ENCODE measurements at regions not wholly inside any gene's neighbourhood (a gene's known extent, or its start where the extent isn't known, plus 50 kb on each side); places are given as distances from the start of the nearest gene placed in this dataset.
"Not testable (repeated sequence)": the region's sequence is repeated elsewhere in the genome, so short reads cannot be mapped to it uniquely, and the experiment has no call there.

DNA sequence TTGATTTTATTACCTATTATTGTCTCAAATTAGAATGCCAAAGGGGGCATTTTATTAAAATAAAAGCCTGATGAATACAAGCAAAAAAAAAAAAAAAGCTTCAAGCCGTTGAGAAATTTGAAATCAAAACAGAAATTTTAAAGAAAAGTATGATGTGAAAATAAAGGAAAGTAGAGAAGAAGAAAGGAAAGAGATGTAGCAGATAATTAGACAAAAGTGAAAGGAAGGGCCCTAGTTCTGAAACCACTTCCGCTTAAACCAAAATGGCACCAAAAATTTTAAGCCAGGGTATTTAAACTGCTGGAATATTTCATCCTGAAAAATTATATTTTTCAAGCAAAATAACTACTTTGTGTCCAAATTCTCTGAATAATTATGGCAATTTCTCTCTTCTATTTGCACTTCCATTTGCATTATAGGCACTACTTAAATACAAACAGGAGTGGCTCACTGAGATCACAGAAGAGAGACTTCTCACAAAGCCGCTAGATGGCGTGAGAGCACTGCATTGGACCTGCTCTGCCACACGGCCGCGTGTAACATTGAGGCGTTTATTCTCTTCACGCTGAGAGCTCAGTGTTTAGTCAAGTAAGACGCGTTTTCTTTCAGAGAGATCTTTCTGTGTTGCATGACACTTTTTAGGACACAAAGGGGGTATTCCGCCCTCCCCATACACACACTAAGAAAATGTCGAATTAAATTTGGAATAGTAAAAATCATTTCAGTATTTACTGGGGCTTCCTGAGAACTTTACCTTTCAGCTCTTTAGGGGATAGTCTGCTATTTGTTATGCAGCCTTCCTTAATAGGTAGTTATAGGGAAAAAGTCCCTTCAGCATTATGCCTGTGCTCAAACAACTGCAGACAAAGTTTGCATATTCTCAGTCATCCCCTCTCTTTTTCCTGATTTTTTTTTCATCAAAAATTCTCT is 368.4 kb upstream of the CCNH start:
- Mint-ChIP-seq H3K27ac (no peak overlapping the region), H3K4me1 (no peaks in the 10 kb centered on the region), H3K4me3 (no peak overlapping the region), H3K27me3 (peaks cover 18% of the 10 kb centered on the region), H3K9me3 (ENCODE audit: low read depth) (no peaks in the 10 kb centered on the region), H3K36me3 (ENCODE audit: low read depth) (no peaks in the 10 kb centered on the region)
- ATAC-seq (peak; percentile 96), DNase-seq (peak; percentile 88)
- intact Hi-C loops (cut with DNase I, micrococcal nuclease) = loop anchor here (1.0 to 5.0 kb wide), 4 partner anchors 360 to 910 kb away; no protein-coding TSS in a partner anchor
- POLR2A ChIA-PET = interaction anchor here (0.6 to 0.7 kb wide), 2 partner anchors 180 to 333 kb away, joined by 3 read pairs; no protein-coding TSS in a partner anchor
- CTCF ChIA-PET = interaction anchor here (0.5 to 4.3 kb wide), 33 partner anchors 9 to 947 kb away, joined by 3 to 59 read pairs (median 4); partner anchors contain the start of gene CCNH

GRCh38 chr5:87778876-87779275 is 366.1 kb upstream of the CCNH start:
- no peak for ATAC-seq
- POLR2A ChIA-PET = no interaction called here
- Mint-ChIP-seq H3K4me3 (no peak overlapping the region), H3K36me3 (ENCODE audit: low read depth) (no peaks in the 10 kb centered on the region), H3K4me1 (no peaks in the 10 kb centered on the region), H3K27ac (no peak overlapping the region), H3K27me3 (peaks cover 17% of the 10 kb centered on the region), H3K9me3 (ENCODE audit: low read depth) (no peaks in the 10 kb centered on the region)
- CTCF ChIA-PET = interaction anchor here (0.9 to 2.0 kb wide), 4 partner anchors 9 to 949 kb away, joined by 5 to 7 read pairs (median 6); no protein-coding TSS in a partner anchor
- intact Hi-C loops (cut with DNase I, micrococcal nuclease) = no loop called here
- no peak for DNase-seq

DNA sequence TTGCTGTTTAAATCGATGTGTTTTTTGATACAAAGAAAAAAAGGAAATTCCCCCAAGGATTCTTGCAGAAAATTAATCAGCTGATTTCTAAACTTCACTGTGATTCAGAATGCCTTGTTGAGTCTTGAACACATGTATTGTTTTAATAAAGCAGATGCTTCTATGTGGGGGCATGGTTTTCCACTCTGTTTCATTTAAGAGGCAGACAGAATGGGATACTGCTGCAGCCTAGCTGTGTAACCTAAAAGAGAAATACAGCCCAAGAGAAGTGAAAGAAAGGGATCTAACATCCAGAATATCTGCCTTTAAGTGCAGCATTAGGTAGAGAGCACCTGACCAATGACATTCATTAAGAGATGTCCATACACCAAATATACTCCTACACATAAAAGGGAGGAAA is 365.1 kb upstream of the CCNH start:
- Mint-ChIP-seq H3K27me3 (peaks cover 17% of the 10 kb centered on the region), H3K4me3 (no peak overlapping the region), H3K9me3 (ENCODE audit: low read depth) (no peaks in the 10 kb centered on the region), H3K4me1 (no peaks in the 10 kb centered on the region), H3K36me3 (ENCODE audit: low read depth) (no peaks in the 10 kb centered on the region), H3K27ac (no peak overlapping the region)
- DNase-seq = no peak
- ChIA-PET CTCF (interaction anchor here (1.3 to 2.0 kb wide), 3 partner anchors 8 to 913 kb away, joined by 5 to 7 read pairs (median 7); no protein-coding TSS in a partner anchor), POLR2A (no interaction called here)
- intact Hi-C loops (cut with DNase I, micrococcal nuclease) = no loop called here
- no peak for ATAC-seq

DNA sequence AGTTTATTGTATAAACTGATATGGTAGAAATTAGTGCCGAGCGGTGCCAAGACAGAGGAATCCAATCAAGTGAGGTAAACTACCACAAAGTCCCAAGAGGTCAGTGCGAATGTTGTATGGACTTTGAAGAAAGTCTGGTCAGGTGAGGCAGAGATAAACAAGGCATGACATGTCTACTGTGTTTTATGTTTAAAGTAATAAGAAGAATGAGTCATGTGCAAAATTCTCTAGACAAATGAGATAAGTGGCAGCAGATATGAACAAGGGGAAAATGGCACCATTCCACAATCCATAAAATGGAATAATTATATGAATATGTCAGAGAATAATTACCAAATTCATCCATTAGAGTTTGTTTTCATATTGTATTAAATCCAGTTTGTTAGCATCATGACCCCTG is 364.1 kb upstream of the CCNH start:
- no peaks in the 10 kb centered on the region for H3K36me3 Mint-ChIP-seq (ENCODE audit: low read depth)
- H3K27ac Mint-ChIP-seq = no peak overlapping the region
- ChIA-PET POLR2A (no interaction called here), CTCF (no interaction called here)
- peaks cover 15% of the 10 kb centered on the region for H3K27me3 Mint-ChIP-seq
- ATAC-seq (no peak), DNase-seq (no peak)
- H3K9me3 Mint-ChIP-seq (ENCODE audit: low read depth) = no peaks in the 10 kb centered on the region
- H3K4me1 Mint-ChIP-seq = no peaks in the 10 kb centered on the region
- no peak overlapping the region for H3K4me3 Mint-ChIP-seq
- intact Hi-C loops (cut with DNase I, micrococcal nuclease) = no loop called here

DNA sequence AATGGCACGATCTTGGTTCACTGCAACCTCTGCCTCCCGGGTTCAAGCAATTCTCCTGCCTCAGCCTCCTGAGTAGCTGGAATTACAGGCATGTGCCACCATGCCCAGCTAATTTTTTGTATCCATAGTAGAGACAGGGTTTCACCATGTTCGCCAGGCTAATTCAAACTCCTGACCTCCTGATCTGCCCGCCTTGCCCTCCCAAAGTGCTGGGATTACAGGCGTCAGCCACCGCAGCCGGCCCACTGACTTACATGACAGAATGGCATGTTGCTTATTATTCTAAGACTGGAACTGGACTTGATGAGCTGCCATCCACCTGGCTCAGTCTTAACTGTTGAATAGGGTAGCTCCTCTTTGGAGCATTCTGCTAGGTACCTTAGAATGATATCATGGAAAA is 363.6 kb upstream of the CCNH start:
- H3K9me3 Mint-ChIP-seq (ENCODE audit: low read depth); H3K36me3 Mint-ChIP-seq (ENCODE audit: low read depth); ATAC-seq; intact Hi-C loops (cut with DNase I, micrococcal nuclease); H3K4me1 Mint-ChIP-seq; H3K4me3 Mint-ChIP-seq; DNase-seq; H3K27ac Mint-ChIP-seq; CTCF ChIA-PET; POLR2A ChIA-PET: not testable (repeated sequence)
- peaks cover 15% of the 10 kb centered on the region for H3K27me3 Mint-ChIP-seq

GRCh38 chr5:87775228-87775627 is 362.5 kb upstream of the CCNH start:
- DNase-seq (no peak), ATAC-seq (no peak)
- Mint-ChIP-seq H3K27me3 (peaks cover 15% of the 10 kb centered on the region), H3K27ac (no peak overlapping the region), H3K4me3 (no peak overlapping the region), H3K36me3 (ENCODE audit: low read depth) (no peaks in the 10 kb centered on the region), H3K9me3 (ENCODE audit: low read depth) (no peaks in the 10 kb centered on the region), H3K4me1 (no peaks in the 10 kb centered on the region)
- POLR2A ChIA-PET = no interaction called here
- CTCF ChIA-PET = interaction anchor here (1.3 kb wide), 1 partner anchor 916 kb away, joined by 3 read pairs; no protein-coding TSS in a partner anchor
- intact Hi-C loops (cut with DNase I, micrococcal nuclease) = no loop called here

GRCh38 chr5:87774804-87775203 is 362.1 kb upstream of the CCNH start:
- H3K36me3 Mint-ChIP-seq (ENCODE audit: low read depth) = no peaks in the 10 kb centered on the region
- H3K4me1 Mint-ChIP-seq = no peaks in the 10 kb centered on the region
- no peaks in the 10 kb centered on the region for H3K9me3 Mint-ChIP-seq (ENCODE audit: low read depth)
- no peak for DNase-seq
- ChIA-PET CTCF (interaction anchor here (1.3 kb wide), 1 partner anchor 916 kb away, joined by 3 read pairs; no protein-coding TSS in a partner anchor), POLR2A (no interaction called here)
- intact Hi-C loops (cut with DNase I, micrococcal nuclease) = no loop called here
- ATAC-seq = no peak
- peaks cover 15% of the 10 kb centered on the region for H3K27me3 Mint-ChIP-seq
- no peak overlapping the region for H3K27ac Mint-ChIP-seq
- H3K4me3 Mint-ChIP-seq = no peak overlapping the region

DNA sequence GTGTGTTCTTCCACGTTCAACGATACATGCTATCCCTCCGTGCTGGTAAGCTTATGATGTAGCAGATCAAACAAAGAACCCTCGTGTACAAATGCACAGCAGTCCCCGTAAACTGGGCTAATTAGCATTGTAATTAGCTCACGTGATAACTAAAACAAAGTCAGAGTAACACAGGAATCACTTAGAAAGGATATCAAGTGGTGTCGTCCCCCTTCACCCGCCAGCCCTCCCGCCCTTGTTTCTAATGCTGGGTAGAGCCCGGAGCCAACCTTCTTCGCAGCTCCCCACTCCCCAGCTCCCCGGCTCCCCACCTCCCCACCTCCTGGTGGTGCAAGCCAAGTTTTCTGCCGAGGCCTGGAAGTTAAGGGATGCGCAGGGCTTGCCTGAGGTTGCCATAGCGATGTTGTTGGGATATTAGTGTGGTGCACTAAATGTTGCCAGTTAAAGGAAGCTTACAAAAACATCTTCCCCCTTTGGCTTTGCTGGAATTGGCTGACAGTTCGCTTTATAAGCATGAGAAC is 357.9 kb upstream of the CCNH start:
- no peaks in the 10 kb centered on the region for H3K36me3 Mint-ChIP-seq (ENCODE audit: low read depth)
- DNase-seq = no peak
- no peak for ATAC-seq
- intact Hi-C loops (cut with DNase I, micrococcal nuclease) = no loop called here
- no peak overlapping the region for H3K27ac Mint-ChIP-seq
- H3K9me3 Mint-ChIP-seq (ENCODE audit: low read depth) = no peaks in the 10 kb centered on the region
- ChIA-PET POLR2A (no interaction called here), CTCF (interaction anchor here (1.2 to 2.4 kb wide), 2 partner anchors 10 to 920 kb away, joined by 6 to 8 read pairs; no protein-coding TSS in a partner anchor)
- no peak overlapping the region for H3K4me3 Mint-ChIP-seq
- H3K27me3 Mint-ChIP-seq = peaks cover 16% of the 10 kb centered on the region
- no peaks in the 10 kb centered on the region for H3K4me1 Mint-ChIP-seq

DNA sequence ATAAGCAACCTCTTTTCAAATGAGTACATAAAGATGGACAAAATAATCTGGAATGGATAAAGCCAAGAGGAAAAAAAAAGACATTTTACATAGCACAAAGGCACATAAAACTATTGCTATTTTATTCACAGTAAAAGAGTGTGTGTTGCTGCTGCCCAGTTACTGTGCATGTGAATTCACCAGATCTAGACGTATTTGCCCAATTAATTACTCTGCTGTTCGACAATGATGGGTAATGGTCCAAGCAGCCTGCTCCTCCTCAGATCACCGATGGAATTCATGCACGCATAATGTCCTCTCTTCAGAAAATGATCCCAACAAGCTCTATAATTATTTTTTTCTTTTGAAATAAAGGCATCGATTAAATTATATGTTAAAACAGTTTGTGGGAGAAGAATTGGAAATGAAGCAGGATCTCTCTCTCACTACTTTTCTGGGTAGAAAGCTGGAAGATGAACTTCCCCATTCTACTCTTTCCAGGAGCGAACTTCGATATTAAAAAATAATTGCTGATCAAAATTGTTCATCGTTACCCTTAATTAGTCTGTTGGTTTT is 357.4 kb upstream of the CCNH start:
- DNase-seq = no peak
- Mint-ChIP-seq H3K4me3 (no peak overlapping the region), H3K27me3 (peaks cover 16% of the 10 kb centered on the region), H3K4me1 (no peaks in the 10 kb centered on the region), H3K27ac (no peak overlapping the region), H3K9me3 (ENCODE audit: low read depth) (no peaks in the 10 kb centered on the region), H3K36me3 (ENCODE audit: low read depth) (no peaks in the 10 kb centered on the region)
- ChIA-PET POLR2A (no interaction called here), CTCF (interaction anchor here (0.6 to 2.4 kb wide), 4 partner anchors 9 to 921 kb away, joined by 5 to 8 read pairs (median 6); no protein-coding TSS in a partner anchor)
- no peak for ATAC-seq
- intact Hi-C loops (cut with DNase I, micrococcal nuclease) = no loop called here

DNA sequence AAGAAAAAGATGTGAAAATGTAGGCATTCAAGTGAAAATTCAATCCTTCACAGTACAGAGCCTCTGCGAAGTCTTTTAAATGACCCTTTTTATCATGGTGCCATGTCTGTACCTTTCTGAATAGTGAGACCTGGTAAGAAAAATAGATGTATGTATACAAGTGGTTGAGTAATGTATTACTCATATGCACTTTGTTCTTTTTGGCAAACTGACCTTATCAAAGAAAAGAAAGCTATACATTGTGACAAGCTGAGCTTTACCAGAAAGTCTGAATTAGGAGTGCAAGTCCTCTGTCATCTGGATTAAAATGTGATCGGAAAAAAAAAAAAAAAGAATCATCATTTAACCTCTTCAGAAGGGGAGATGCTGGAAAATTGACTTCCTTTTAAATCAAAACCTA is 356.4 kb upstream of the CCNH start:
- Mint-ChIP-seq H3K4me3 (no peak overlapping the region), H3K27ac (no peak overlapping the region), H3K27me3 (peaks cover 13% of the 10 kb centered on the region), H3K9me3 (ENCODE audit: low read depth) (no peaks in the 10 kb centered on the region), H3K4me1 (no peaks in the 10 kb centered on the region), H3K36me3 (ENCODE audit: low read depth) (no peaks in the 10 kb centered on the region)
- ATAC-seq (no peak), DNase-seq (no peak)
- intact Hi-C loops (cut with DNase I, micrococcal nuclease) = no loop called here
- CTCF ChIA-PET = interaction anchor here (0.6 to 2.4 kb wide), 3 partner anchors 10 to 19 kb away, joined by 5 to 8 read pairs (median 5); no protein-coding TSS in a partner anchor
- POLR2A ChIA-PET = no interaction called here

- no peaks in the 10 kb centered on the region for H3K9me3 Mint-ChIP-seq (ENCODE audit: low read depth)
- no peak for ATAC-seq
These were observed 355.5 kb upstream of the CCNH start for GRCh38 chr5:87768190-87768589.

More at GRCh38 chr5:87768190-87768589, 355.5 kb upstream of the CCNH start:
- peaks cover 7% of the 10 kb centered on the region for H3K27me3 Mint-ChIP-seq
- no peak overlapping the region for H3K27ac Mint-ChIP-seq
- no peaks in the 10 kb centered on the region for H3K36me3 Mint-ChIP-seq (ENCODE audit: low read depth)
- intact Hi-C loops (cut with DNase I, micrococcal nuclease) = no loop called here
- H3K4me3 Mint-ChIP-seq = no peak overlapping the region
- H3K4me1 Mint-ChIP-seq = no peaks in the 10 kb centered on the region
- POLR2A ChIA-PET = no interaction called here
- CTCF ChIA-PET = interaction anchor here (0.6 kb wide), 1 partner anchor 1050 kb away, joined by 3 read pairs; no protein-coding TSS in a partner anchor
- no peak for DNase-seq

Measured in activated CD4-positive, alpha-beta T cell treated with anti-CD3 and anti-CD28 coated beads for 36 hours (primary cell).